LNCAP (cell line): ENCODE measurements at regions not wholly inside any gene's neighbourhood (a gene's known extent, or its start where the extent isn't known, plus 50 kb on each side); places are given as distances from the start of the nearest gene placed in this dataset.

ENCODE experiments used
- CTCF ChIP-seq: fragments of 450-650 bp; IDR thresholded peaks from 2 replicates; pipeline ENCODE4 v1.5.1; 2017; ENCODE audit warnings: mild to moderate bottlenecking

GRCh38 chr3:84073664-84074063 lies 885.1 kb upstream of the CADM2 start:
- no peak for TF ChIP-seq CTCF

GRCh38 chr3:84074767-84075166 lies 884.0 kb upstream of the CADM2 start:
- TF ChIP-seq CTCF = no peak

GRCh38 chr3:84077479-84077878 lies 881.3 kb upstream of the CADM2 start:
- peak; percentile 78 for TF ChIP-seq CTCF

- no peak for TF ChIP-seq CTCF
These were observed 876.1 kb upstream of the CADM2 start for GRCh38 chr3:84082726-84083125.

- TF ChIP-seq CTCF = no peak
These were observed 865.9 kb upstream of the CADM2 start for GRCh38 chr3:84092907-84093306.

GRCh38 chr3:84096188-84096587 lies 862.6 kb upstream of the CADM2 start:
- TF ChIP-seq CTCF = no peak

GRCh38 chr3:84100861-84101260 lies 857.9 kb upstream of the CADM2 start:
- TF ChIP-seq CTCF = no peak

GRCh38 chr3:84108442-84108971 lies 850.3 kb upstream of the CADM2 start:
- no peak for TF ChIP-seq CTCF
